Esophagus squamous epithelium (tissue), 4 donors: ENCODE measurements at regions not wholly inside any gene's neighbourhood (a gene's known extent, or its start where the extent isn't known, plus 50 kb on each side); places are given as distances from the start of the nearest gene placed in this dataset.

Source experiments
- CTCF ChIP-seq, 6 experiments: fragments of 450-650 bp in 4 of 6; fragments of 200-600 bp in 2 of 6; sonication (generic) in 2 of 6; IDR thresholded peaks; one replicate each; pipeline ENCODE4 v1.5.1; 2016 to 2019; ENCODE audit warnings: antibody characterized with exemption in 6 of 6, mild to moderate bottlenecking in 4 of 6, moderate library complexity in 4 of 6
- POLR2A ChIP-seq, 4 donors: fragments of 450-650 bp; IDR thresholded peaks; one replicate each; pipeline ENCODE4 v1.6.1; 2017; ENCODE audit warnings: antibody characterized with exemption in 4 of 4, mild to moderate bottlenecking in 4 of 4, moderate library complexity in 3 of 4

- no peak for TF ChIP-seq CTCF (IDR thresholded peaks at IDR 0.05)
- TF ChIP-seq POLR2A (IDR thresholded peaks at IDR 0.05), result no peak
Observed at GRCh38 chr5:171585981-171586380, 166.5 kb downstream of the FGF18 start.
